ENCODE measurements at regions not wholly inside any gene's neighbourhood (a gene's known extent, or its start where the extent isn't known, plus 50 kb on each side); places are given as distances from the start of the nearest gene placed in this dataset.

DNA sequence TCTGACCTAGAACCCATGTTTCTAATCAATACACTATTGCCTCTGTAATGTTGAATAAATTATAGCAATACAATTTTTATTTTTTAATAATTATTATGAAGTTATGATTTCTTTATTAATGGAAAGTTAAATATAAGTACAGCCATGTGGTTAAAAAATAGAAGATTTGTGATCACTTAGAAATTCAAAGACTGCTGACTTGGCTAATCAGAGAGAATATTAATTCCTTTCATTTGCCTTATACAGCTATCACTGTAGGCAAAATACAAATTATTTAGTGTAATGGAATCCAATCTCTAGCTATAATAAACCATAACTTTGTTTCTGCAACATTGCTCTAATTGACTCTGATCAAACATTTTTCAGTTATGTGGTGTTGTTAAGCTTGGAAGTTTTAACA is 255.0 kb upstream of the TAS2R1 start:
- TF ChIP-seq, protein P1, sequence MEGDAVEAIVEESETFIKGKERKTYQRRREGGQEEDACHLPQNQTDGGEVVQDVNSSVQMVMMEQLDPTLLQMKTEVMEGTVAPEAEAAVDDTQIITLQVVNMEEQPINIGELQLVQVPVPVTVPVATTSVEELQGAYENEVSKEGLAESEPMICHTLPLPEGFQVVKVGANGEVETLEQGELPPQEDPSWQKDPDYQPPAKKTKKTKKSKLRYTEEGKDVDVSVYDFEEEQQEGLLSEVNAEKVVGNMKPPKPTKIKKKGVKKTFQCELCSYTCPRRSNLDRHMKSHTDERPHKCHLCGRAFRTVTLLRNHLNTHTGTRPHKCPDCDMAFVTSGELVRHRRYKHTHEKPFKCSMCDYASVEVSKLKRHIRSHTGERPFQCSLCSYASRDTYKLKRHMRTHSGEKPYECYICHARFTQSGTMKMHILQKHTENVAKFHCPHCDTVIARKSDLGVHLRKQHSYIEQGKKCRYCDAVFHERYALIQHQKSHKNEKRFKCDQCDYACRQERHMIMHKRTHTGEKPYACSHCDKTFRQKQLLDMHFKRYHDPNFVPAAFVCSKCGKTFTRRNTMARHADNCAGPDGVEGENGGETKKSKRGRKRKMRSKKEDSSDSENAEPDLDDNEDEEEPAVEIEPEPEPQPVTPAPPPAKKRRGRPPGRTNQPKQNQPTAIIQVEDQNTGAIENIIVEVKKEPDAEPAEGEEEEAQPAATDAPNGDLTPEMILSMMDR (conservative IDR thresholded peaks at IDR 0.05), result no peak
- TF ChIP-seq EZH2 (IDR thresholded peaks at IDR 0.05; ENCODE audit: low read depth), result no peak
- CTCF ChIA-PET, result no interaction called here
- Histone ChIP-seq H3K4me1 (replicated peaks; ENCODE audit: insufficient read depth) (peaks cover 9% of the 10 kb centered on the region), H3F3A (ENCODE audit: insufficient read depth, low read depth) (no peaks in the 10 kb centered on the region), H3K79me2 (ENCODE audit: low read depth) (no peaks in the 10 kb centered on the region), H3K9me2 (ENCODE audit: insufficient read depth) (no peaks in the 10 kb centered on the region), H3K4me3 (no peak overlapping the region), H3K27me3 (ENCODE audit: insufficient read depth, low read depth) (no peaks in the 10 kb centered on the region), H3K27ac (no peak overlapping the region), H3K36me3 (ENCODE audit: low read depth) (no peaks in the 10 kb centered on the region), H3K9me3 (ENCODE audit: insufficient read depth, low read depth) (no peaks in the 10 kb centered on the region), H2AFZ (no peak overlapping the region), H3K4me2 (no peak overlapping the region), H4K20me1 (ENCODE audit: insufficient read depth) (no peaks in the 10 kb centered on the region)
- POLR2A ChIA-PET (ENCODE audit: unreplicated experiment), result no interaction called here
- BruUV-seq (replicated peaks), result no TSS peak
- no peak for DNase-seq
- intact Hi-C loops (cut with micrococcal nuclease; ENCODE audit: unreplicated experiment), result no loop called here

DNA sequence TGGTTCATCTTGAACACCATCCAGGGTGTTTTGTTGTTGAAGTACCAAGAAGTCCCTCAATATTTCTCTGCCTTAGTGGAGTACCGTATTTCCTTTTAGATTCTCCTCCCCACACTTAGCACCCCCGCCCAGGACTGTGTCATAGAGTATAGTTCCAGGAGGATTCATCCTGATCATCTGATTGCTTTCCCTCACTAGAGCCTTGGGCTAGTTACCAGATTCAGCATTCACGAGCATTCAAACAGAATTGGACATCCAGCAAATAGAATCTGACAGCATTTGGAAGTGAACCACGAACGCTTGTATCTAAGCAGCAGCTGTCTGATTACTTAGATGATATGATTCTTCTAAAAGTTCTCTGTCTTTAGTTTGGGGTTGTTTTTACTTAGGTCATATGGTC is 248.1 kb upstream of the TAS2R1 start:
- POLR2A ChIA-PET (ENCODE audit: unreplicated experiment), result no interaction called here
- CTCF ChIA-PET, result no interaction called here
- Histone ChIP-seq H4K20me1 (ENCODE audit: insufficient read depth) (no peaks in the 10 kb centered on the region), H3K79me2 (ENCODE audit: low read depth) (no peaks in the 10 kb centered on the region), H3K4me3 (no peak overlapping the region), H3F3A (ENCODE audit: insufficient read depth, low read depth) (no peaks in the 10 kb centered on the region), H3K27me3 (ENCODE audit: insufficient read depth, low read depth) (no peaks in the 10 kb centered on the region), H3K36me3 (ENCODE audit: low read depth) (no peaks in the 10 kb centered on the region), H3K27ac (no peak overlapping the region), H3K9me2 (ENCODE audit: insufficient read depth) (no peaks in the 10 kb centered on the region), H3K9me3 (ENCODE audit: insufficient read depth, low read depth) (no peaks in the 10 kb centered on the region), H2AFZ (no peak overlapping the region), H3K4me2 (no peak overlapping the region), H3K4me1 (replicated peaks; ENCODE audit: insufficient read depth) (peaks cover 12% of the 10 kb centered on the region)
- intact Hi-C loops (cut with micrococcal nuclease; ENCODE audit: unreplicated experiment), result no loop called here
- DNase-seq, result no peak
- BruUV-seq (replicated peaks), result no TSS peak
- TF ChIP-seq, protein P1 (conservative IDR thresholded peaks at IDR 0.05), result no peak
- no peak for TF ChIP-seq EZH2 (IDR thresholded peaks at IDR 0.05; ENCODE audit: low read depth)

DNA sequence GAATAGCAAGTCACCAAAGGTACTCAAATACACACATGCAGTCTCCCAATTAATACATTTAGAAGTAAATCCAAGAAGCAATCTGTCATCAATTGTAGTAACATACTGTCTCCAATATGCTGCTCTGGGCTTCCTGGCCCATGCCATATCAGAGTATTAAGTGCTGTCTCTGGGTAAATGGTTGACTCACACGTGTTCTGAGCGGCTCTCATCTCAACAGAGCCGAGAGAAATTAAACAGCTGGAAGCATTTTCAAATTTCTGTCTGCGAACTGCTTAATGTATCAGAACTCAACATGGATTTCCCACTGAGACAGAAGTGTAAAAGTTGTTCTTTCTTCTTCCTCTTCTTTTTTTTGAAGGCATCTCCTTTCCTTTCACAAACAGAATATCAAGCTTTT is 247.3 kb upstream of the TAS2R1 start:
- no peaks in the 10 kb centered on the region for H3K9me2 ChIP-seq (ENCODE audit: insufficient read depth)
- H3K9me3 ChIP-seq (ENCODE audit: insufficient read depth, low read depth), result no peaks in the 10 kb centered on the region
- H3K4me3 ChIP-seq, result no peak overlapping the region
- BruUV-seq (replicated peaks), result no TSS peak
- no peak for DNase-seq
- peaks cover 12% of the 10 kb centered on the region for H3K4me1 ChIP-seq (replicated peaks; ENCODE audit: insufficient read depth)
- H3K4me2 ChIP-seq, result no peak overlapping the region
- no peaks in the 10 kb centered on the region for H3K27me3 ChIP-seq (ENCODE audit: insufficient read depth, low read depth)
- H3K79me2 ChIP-seq (ENCODE audit: low read depth), result no peaks in the 10 kb centered on the region
- no peak overlapping the region for H2AFZ ChIP-seq
- intact Hi-C loops (cut with micrococcal nuclease; ENCODE audit: unreplicated experiment), result no loop called here
- ChIA-PET CTCF (no interaction called here), POLR2A (ENCODE audit: unreplicated experiment) (no interaction called here)
- H4K20me1 ChIP-seq (ENCODE audit: insufficient read depth), result no peaks in the 10 kb centered on the region
- no peaks in the 10 kb centered on the region for H3F3A ChIP-seq (ENCODE audit: insufficient read depth, low read depth)
- H3K36me3 ChIP-seq (ENCODE audit: low read depth), result no peaks in the 10 kb centered on the region
- H3K27ac ChIP-seq, result no peak overlapping the region
- TF ChIP-seq, protein P1 (conservative IDR thresholded peaks at IDR 0.05), result no peak
- no peak for TF ChIP-seq EZH2 (IDR thresholded peaks at IDR 0.05; ENCODE audit: low read depth)
